ENCODE measurements at regions not wholly inside any gene's neighbourhood (a gene's known extent, or its start where the extent isn't known, plus 50 kb on each side); places are given as distances from the start of the nearest gene placed in this dataset.

DNA sequence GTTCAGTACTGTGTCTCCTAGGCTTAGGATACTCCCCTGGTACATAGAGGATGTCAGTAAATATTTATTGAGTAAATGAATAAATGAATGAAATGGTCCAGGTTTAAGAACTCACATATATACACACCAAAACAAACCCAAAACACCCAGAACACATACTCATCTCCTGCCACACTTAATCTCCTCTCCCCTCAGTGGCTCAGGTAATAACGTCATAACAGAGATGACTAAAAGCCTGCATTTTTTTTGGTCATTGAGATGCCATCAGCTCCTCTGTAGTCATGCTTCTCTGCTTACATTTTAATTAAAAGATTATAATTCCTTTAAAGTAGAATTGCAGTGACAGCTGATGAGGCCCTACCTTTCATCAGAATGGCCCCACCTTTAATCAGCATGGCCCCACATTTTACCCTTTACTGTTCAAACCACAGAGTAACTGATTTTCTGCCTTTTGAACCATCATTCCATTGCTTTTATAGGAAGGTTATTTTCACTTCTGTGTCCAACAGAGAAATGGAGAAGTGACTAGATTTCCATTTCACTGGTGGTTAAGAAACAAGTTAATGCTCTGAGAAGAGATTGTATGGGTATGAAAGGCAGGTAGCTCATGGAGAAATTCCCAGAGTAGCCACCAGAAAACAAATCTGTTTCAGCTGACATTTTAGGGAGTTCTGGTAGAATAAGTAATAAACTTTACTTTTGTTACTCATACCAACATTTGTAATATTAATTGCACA lies 193.4 kb upstream of the ATP2B1 start:
- peak in 3 of 4 experiments; percentile 1 to 54 (median 37) for DNase-seq

DNA sequence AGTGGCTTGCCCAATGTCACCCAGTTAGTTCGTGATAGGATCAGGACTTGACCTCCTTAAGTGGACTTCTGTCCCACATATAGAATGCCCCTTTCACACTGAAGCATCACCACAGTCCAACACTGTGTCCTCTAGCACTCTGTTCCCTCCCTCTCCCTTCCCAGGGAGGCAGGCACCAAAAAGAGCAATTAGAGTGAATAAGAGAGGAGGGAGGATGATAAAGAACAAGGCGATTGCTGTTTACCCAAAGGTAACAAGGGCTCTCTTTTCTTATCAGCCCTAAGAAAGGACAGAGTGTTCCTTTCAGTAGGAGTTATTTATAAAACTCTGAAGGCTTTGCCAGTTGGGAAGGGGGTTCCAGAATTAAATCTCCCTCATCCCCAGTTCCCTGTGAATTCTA lies 192.7 kb upstream of the ATP2B1 start:
- DNase-seq = no peak

DNA sequence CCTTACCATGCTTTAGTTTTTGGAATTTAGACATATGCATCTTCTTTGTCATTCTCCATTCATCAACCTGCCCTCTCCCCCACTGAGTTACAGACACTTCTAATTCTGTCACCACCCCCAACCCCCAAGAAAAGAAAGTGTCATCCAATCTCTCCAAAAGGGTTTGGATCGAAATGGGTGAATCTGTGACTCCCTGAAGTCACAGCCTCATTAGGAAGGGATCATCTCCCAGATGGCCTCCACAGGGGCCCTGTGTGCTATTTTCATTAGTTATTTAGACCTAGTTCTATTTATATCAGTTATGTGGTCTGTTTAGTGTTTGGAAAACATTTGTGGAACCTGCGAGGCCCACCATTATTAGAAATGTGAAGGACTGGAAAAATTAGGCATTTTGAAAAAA lies 191.0 kb upstream of the ATP2B1 start:
- DNase-seq = no peak

DNA sequence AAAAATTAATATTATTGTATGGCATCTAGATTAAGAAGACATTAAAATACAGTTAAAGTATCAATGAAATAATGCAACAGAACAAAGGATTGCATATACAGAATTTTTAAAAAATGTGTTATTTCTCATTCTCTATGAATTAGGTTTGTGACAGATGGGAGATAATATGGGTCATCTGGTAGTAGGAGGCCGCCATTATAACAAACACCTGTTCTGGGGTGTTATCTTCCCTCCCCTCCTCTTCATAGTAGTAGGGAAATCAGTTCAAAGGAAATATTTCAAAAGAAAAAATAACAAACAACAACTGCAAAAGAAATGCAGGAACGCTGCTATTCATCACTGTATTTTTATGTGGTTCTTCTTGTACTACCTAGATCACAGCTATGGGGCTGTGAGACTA lies 187.0 kb upstream of the ATP2B1 start:
- DNase-seq = no peak

DNA sequence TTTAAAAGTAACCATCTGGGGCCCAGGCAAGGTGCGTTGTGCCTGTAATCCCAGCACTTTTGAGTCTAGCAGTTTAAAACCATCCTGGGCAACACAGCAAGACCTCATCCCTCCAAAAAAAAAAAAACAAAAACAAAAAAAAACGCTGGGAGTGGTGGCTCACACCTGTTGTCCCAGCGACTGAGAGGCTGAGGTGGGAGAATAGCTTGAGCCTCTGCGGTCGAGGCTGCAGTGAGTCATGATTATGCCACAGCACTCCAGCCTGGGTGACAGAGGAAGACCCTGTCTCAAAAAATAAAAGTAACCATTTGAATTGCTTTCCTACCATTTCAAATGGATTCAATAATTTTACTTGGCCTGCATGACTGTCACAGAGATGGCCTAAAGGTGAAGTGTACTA lies 186.5 kb upstream of the ATP2B1 start:
- DNase-seq = no peak

DNA sequence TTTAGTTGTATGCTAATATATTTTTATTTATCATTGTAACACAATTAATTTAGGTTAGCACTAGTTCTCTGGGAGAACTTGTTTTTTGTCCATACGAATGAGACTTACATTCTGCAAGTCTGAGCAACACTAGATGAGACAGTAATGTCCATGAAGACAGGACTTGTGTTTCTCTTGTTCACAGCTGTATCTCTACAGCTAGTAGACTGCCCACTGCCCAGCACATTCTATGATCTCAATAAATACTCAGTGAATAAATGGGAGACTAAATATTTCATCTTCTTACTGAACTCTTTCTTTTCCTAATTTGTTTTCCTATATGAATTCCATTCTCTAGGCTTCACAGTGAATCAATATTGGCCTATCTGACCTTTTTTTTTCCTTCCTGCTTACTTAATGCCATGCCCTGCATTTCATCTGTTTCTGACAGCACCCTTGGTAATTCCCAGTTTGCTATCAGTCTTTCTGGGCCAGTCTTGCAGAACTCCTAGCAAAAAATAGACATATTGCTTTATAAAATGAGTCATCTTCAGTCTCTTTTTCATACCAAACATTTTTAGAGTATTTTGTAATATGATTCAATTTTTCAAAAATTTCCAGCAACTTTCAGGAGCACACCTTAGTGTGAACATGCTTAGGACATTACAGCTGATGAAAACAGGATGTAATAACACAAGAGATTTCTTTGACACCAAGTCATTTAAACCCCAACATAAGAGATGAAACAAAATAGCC lies 185.5 kb upstream of the ATP2B1 start:
- DNase-seq = peak in 1 of 4 experiments; percentile 8

DNA sequence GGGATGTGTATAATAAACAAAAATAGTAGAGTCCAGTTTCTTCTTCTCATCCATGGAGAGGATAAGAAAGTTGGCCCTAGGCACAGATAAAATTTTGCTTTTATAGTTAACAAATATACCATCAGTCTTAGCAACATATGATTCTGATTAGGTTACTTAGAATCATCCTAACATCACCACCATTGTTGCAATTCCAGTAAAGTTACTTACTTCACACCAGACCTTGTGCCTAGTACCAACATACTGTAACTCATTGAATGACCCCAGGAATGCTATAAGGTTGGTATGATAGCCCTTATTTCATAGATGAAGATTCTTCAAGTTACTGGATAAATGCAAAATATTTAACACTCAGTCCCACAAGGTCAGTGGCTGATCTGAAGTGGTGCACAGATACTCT lies 183.8 kb upstream of the ATP2B1 start:
- DNase-seq = no peak

DNA sequence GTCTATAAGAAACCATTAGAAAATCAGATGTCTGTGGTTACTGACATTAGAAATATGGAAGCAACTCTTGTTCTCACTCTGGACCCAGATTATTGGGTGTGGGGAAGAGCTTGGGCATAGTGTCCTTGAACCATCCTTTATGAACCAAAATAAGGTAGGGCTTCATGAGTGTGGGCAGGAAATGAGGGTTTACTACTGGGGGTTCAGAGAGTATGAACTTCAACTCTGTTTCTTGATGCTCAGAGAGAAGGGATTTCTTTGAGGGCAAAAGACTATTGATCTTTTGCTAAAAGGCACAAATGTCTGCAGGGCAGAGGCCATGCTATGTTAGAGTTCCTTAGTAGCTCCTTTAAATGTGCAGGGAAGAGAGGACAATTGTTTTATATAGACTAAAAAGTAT lies 183.3 kb upstream of the ATP2B1 start:
- no peak for DNase-seq

DNA sequence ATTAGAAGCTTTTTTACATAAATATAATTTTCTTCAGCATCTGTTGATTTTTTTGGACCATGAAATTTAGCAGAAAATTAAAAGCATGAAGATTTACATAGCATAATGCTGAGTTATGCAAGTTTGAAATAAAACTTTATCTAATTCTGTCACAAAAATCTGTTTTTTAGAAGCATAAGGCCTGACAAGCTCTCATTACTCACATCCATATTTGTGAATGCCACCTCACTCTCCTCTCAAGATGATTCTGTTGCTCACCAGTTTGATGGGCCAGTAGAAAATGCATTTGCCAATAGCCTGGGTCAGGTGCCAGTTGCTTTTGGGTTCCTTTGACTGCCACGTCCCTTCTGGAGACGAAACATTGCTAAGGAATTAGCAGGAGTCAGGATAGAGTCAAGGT lies 181.5 kb upstream of the ATP2B1 start:
- no peak for DNase-seq

DNA sequence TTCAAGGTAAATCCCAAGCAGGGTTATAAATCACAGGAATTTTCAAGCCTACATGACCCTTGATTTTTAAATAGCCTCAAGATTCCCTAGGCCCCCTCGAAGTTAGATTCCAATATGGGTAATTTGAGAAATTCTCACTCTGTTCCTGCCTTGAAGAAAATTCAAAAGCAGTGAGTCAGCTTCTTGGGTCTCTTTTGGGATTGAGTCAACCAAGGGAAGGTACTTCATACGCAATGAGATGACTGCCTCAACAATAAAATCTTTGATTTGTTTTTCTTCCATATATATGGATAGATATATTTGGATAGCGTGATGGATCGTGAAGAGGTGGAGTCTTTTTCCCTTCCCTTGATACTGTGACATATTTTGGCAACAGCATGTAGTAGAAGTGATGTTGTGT lies 180.4 kb upstream of the ATP2B1 start:
- no peak for DNase-seq

DNA sequence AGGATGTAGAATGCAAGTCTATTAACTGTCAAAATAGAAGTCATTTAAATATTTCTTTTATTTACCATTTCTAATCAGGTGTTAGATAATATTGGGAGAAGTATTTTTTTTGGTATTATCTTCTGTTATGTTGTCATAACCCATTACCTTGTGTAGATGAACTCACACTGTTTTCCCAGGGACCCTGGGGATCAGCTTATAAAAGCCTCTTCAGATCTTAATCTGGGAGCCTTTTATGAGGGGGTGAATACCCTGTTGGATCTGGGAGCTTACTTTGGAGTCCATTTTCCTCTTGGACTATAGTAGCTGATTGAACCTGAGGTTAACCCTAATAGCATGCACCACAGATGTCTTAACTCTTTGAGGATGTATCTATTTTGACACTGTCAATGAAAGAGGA lies 176.3 kb upstream of the ATP2B1 start:
- no peak for DNase-seq

DNA sequence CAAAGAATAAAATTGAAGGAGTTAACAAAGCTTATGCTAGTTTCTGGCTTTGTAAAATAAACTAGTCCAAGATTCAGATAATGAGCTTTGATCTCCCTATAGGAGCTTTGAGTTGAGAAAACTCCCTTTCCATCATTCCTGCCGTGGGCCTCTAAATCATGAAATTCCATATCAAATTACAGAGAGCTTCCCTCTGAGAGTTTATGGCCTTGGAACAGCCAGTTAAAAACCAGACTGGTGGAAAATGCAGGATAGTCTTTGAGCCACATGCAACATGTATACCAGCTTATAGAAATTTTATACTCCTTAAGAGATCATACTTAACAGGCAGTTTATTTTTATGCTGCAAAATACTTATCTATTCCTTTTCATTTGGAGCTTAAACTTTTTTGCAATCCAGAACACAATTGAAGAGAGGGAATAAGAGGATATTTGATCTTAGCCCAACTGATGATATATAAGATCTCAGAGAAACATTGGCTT lies 175.8 kb upstream of the ATP2B1 start:
- no peak for DNase-seq

DNA sequence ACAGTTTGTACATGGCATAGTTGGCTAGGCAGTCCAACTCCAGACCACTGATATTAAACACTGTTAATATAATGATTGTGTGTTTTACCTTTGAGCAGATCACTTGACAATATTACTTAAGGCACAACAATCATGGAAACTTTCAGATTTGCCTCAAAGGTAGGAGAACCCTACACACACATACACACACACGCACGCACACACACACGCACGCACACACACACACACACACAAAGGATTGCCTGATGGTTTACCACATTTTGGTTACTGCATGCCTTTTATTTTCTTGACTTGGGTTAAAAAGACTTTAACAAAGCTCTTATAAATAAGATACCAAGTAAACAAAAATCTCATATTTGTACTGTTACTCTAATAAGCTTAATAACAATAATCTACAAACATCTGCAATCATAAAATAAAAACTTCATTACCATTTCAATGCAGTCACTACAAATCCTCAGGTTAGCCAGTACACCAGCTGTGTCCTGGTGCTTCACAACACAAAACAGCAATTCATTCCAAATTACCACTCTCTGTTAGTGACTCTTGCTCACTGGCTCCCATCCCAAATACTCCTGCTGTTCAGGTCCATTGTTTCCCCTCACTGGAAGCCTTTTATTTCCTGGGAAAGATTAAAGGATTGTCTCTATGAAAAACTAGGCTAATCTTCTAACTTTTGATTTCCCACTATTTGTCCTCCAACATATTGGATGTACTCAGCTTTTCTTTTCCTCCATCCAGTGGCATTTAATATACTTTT lies 175.2 kb upstream of the ATP2B1 start:
- no peak for DNase-seq

DNA sequence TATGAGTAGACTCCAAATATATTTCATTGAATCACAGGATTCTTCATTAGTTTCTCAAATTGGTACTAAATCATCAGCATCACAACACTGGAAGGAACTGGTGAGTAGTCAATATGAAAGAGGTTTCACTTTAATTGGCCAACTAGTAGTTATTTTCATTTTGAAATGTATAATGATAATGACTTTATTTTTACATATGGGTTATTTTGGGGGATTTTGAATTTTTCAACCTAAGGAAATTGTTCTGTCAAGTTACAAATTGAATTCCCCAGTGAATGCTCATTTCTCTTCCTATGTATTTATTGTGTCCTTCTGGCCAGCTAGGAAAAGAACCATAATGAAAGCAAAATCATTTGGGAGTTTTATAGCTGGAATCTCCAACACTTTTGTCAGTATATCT lies 174.2 kb upstream of the ATP2B1 start:
- no peak for DNase-seq

DNA sequence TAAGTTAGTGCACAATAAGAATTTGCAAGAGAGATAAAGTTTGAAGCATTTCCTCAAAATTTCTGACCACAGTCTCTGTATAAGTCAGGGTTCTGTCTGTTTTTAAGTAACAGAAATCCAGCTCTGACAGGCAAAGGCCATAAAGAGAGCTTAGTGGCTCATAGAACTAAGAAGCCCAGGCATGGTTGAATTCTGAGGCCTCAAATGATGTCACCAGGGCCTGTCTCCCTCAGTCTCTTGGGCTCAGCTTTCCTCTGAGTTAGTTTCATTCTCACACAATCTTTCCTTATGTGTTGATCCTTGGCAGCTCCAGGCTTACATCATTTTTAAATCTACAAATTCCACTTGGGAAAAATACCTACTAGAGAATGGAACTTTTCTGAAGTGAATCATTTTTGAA lies 173.4 kb upstream of the ATP2B1 start:
- peak; percentile 17 to 48 (median 32) for DNase-seq

DNA sequence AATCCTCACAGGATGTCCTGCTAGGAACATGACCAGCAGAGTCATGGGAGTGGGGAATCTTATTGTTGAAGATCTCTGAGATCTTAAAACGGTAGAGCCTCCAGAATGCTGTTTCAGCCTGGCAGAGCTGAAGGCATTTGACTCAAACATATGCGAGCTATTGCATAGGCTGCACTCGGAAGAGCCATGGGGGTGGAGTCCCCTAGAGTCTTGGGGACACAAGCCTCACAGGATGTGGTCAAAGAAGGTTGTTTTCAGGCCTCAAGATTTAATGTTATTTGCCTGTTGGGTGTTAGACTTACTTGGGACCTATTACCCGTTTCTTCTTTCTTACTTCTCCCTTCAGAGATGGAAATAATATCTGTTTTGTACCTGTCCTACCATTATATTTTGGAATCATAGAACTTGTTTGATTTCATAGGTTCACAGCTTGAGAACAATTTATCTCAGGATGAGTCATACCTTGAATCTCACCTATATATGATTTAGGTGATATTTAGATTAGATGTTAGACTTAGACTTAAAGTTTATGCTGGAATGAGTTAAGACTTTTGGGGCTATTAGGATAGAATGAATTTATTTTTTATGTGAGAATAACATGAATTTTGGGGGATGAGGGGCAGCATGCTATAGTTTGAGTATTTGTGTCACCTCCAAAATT lies 172.2 kb upstream of the ATP2B1 start:
- DNase-seq = peak; percentile 10 to 54 (median 47)

DNA sequence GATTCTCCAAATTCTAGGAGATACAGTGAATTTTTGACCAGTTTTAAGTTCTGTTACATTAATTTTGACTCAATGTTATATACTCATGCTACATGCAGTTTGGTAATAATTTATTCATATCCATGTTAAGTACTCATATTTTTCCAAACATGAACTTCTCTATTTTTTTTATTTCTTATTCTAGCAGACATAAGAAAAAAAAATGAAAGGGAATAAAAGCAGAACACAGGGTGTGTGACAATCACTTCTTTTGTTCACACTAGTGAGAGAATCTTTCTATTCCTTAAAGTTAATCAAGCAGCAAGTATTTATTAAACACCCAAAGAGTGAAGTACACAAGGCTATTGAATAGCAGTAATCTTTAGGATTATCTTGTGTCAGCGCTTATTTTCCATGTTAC lies 171.1 kb upstream of the ATP2B1 start:
- DNase-seq = peak in 2 of 4 experiments; percentile 50 to 51

DNA sequence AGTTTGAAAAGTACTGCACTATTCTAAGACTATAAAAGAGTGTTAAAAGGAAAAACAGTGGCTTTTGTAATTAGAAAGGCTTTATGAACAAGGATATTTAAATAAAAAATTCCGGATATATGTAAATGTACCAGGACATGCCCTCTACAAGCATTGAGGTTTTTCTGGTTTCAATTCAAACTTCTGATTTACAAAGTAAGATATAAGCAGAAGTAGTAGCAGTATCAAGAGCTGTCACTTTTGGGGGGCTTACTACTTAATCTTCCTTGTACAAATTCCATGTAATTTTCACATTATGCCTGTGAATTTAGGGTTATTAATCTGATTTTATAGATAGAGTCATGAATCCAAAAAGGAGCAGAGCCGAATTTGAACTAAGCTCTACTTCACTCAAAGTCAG lies 170.3 kb upstream of the ATP2B1 start:
- no peak for DNase-seq

DNA sequence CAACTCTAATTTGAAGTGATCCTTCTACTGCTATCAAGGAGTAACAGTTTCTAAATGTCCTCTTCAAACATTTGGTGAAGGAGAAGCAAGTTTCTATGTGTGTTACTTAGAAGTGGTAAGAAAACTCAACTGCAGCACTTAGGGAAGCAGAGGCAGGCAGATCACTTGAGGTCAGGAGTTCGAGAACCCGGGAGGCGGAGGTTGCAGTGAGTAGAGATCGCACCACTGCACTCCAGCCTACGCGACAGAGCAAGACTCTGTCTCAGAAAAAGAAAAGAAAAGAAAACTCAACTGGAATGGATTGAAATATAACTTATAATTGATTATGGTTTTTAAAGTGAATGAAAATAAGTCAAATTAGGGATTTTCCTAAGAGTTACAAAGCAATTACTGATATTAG lies 169.7 kb upstream of the ATP2B1 start:
- DNase-seq = no peak

DNA sequence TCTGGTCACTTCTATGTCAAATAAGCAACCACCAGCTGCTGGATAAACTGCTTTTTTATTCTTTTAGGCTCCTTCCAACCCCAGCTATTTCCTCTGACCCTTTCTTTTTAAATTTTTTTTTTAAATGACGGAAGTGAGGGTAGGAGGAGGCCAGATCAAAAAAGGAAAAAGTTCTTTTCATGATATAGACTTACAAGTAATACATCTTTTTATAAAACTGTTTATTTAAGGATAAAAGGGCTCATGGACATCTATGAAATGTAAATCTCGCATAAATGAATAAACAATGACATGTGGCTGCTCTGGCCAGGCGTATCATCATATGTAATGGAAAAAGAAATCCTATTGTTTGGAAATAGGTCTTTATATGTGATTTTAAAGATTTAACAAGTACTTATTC lies 169.0 kb upstream of the ATP2B1 start:
- no peak for DNase-seq

DNA sequence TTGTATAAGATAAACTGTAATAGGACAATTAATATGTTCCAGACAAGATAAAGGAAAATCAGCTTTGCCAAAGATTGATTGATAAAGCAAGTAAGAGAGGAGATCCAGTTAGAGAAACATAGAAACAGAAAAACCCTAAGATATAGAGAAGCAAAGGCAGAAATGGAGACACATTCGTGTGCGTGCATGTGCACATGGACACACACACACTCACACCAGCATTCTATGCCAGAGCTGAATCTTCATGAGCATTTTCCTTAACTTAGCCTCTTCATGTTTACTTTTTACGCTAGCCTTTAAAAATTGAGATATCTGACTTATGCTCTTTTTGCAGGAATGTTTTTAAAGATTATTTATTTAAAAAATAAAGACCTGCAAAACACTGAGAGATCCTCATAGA lies 168.5 kb upstream of the ATP2B1 start:
- no peak for DNase-seq

DNA sequence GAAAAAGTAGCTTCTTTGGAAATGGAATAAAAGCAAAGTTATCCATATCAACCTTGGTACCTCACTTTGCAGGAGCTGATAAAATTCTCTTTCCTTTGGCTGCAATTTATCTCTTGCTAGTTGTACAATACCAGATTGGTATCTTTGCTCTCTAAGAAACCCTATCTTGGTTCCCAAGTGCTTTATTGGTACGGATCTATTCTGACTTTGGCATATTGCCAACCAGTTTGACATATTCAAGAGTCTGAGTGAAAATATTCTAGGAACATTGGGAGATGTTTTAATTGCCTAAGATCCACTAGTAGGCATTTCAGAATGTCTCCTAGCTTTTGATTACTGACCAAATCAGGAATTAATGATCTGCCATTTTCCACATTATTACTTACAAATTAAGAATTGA lies 167.2 kb upstream of the ATP2B1 start:
- no peak for DNase-seq

DNA sequence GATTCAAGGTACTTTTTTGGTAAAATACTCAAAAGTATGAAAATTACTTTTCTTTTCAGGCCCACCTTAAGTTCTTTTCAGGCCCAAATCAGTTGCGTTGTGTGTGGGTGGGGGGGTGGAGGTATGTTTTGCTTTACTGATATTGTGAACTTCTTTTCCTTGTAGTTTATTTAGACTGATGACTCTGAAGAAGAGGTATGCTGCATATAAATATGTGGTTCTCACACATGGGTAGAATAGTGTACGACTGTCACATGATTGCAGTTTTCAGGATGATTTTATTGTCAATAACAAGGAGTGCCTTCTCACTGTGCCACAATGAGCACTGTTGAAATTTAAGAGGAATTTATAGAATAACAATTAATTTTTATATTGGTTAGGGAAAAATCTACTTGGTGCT lies 166.6 kb upstream of the ATP2B1 start:
- no peak for DNase-seq

Data from suppressor macrophage (primary cell).